ENCODE measurements at regions not wholly inside any gene's neighbourhood (a gene's known extent, or its start where the extent isn't known, plus 50 kb on each side); places are given as distances from the start of the nearest gene placed in this dataset.

DNA sequence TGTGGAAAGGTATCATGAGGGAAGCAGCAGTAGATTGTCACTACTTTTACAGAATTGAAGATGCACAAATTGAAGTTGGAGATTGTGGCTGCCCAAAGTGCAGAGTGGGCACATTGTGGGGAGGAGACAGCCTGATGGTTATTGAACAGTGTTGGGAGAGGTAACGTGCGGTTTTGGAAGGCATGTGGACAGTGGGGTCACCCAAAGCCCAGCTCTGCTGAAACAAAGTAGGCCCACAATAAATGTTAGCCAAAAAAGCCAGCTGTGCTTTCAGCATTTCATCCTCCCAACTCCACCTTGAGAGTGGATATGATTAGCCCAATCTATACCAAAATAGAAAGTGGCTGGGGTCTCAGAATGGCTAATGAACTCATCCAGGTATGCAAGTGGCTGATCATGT lies 96.7 kb downstream of the TMX1 start:
- Histone ChIP-seq H3K9me3 (ENCODE audit: control insufficient read depth, insufficient read depth, low read depth, low read length) (no peaks in the 10 kb centered on the region), H3K27ac (ENCODE audit: extremely low read depth, low read depth, low read length) (no peak overlapping the region), H3K4me1 (ENCODE audit: control insufficient read depth, insufficient read depth, low read length) (no peaks in the 10 kb centered on the region), H3K36me3 (ENCODE audit: control insufficient read depth in 2 of 2, insufficient read depth in 1 of 2, low read length in 2 of 2) (no peaks in the 10 kb centered on the region), H3K4me3 (ENCODE audit: low read depth, low read length) (no peak overlapping the region)
- ChIA-PET POLR2A (no interaction called here), CTCF (interaction anchor here (0.6 to 0.7 kb wide), 2 partner anchors 50 to 121 kb away, joined by 3 to 5 read pairs; no protein-coding TSS in a partner anchor)
- TF ChIP-seq, protein P1, sequence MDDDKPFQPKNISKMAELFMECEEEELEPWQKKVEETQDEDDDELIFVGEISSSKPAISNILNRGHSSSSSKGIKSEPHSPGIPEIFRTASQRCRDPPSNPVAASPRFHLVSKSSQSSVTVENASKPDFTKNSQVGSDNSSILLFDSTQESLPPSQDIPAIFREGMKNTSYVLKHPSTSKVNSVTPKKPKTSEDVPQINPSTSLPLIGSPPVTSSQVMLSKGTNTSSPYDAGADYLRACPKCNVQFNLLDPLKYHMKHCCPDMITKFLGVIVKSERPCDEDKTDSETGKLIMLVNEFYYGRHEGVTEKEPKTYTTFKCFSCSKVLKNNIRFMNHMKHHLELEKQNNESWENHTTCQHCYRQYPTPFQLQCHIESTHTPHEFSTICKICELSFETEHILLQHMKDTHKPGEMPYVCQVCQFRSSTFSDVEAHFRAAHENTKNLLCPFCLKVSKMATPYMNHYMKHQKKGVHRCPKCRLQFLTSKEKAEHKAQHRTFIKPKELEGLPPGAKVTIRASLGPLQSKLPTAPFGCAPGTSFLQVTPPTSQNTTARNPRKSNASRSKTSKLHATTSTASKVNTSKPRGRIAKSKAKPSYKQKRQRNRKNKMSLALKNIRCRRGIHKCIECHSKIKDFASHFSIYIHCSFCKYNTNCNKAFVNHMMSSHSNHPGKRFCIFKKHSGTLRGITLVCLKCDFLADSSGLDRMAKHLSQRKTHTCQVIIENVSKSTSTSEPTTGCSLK (tag by site-specific recombination; IDR thresholded peaks at IDR 0.05), result no peak
- TF ChIP-seq KLF10 (tag by site-specific recombination; IDR thresholded peaks at IDR 0.05) (no peak), ZNF514 (tag by site-specific recombination; IDR thresholded peaks at IDR 0.05) (no peak), FEZF1 (tag by site-specific recombination; IDR thresholded peaks at IDR 0.05) (no peak), ZNF10 (tag by site-specific recombination; IDR thresholded peaks at IDR 0.05) (no peak), ZNF843 (tag by site-specific recombination; IDR thresholded peaks at IDR 0.05) (no peak), ZNF549 (tag by site-specific recombination; IDR thresholded peaks at IDR 0.05) (no peak), MZF1 (tag by site-specific recombination; IDR thresholded peaks at IDR 0.05; ENCODE audit: borderline replicate concordance) (no peak), ZNF785 (tag by site-specific recombination; IDR thresholded peaks at IDR 0.05) (no peak), GLI2 (tag by site-specific recombination; IDR thresholded peaks at IDR 0.05; ENCODE audit: borderline replicate concordance, low read depth) (no peak), PATZ1 (tag by site-specific recombination; IDR thresholded peaks at IDR 0.05) (no peak), EGR2 (tag by site-specific recombination; IDR thresholded peaks at IDR 0.05; ENCODE audit: low read depth) (no peak), BCL11A (tag by site-specific recombination; IDR thresholded peaks at IDR 0.05; ENCODE audit: low read depth) (no peak), ZNF792 (tag by site-specific recombination; IDR thresholded peaks at IDR 0.05) (no peak)
- TF ChIP-seq, protein P2, sequence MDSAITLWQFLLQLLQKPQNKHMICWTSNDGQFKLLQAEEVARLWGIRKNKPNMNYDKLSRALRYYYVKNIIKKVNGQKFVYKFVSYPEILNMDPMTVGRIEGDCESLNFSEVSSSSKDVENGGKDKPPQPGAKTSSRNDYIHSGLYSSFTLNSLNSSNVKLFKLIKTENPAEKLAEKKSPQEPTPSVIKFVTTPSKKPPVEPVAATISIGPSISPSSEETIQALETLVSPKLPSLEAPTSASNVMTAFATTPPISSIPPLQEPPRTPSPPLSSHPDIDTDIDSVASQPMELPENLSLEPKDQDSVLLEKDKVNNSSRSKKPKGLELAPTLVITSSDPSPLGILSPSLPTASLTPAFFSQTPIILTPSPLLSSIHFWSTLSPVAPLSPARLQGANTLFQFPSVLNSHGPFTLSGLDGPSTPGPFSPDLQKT (IDR thresholded peaks at IDR 0.05; ENCODE audit: borderline replicate concordance, low read depth, low read length), result no peak

DNA sequence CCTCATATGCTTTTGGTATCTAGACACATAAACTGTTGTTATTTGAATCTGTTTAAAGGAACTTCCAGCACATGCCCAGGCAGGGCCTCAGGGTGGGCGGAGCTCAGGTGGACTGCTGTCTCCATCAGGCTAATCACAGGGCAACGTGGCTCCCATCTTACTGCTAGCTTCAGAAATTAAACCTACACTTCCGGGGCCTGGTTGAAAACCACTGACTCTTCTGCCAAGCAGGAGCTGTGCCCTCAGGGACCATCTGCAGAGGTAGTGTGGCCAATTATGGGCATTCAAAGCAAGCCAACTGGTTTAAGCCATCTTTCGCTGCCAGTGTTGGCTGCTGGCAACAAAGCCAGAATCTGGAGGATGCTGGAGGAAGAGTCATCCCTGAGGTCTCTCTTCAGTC lies 97.5 kb downstream of the TMX1 start:
- H3K9me3 ChIP-seq (ENCODE audit: control insufficient read depth, insufficient read depth, low read depth, low read length), result no peaks in the 10 kb centered on the region
- H3K4me1 ChIP-seq (ENCODE audit: control insufficient read depth, insufficient read depth, low read length), result no peaks in the 10 kb centered on the region; the same call in 1 of the 2 replicates
- no peak overlapping the region for H3K27ac ChIP-seq (ENCODE audit: extremely low read depth, low read depth, low read length)
- ChIA-PET CTCF (no interaction called here), POLR2A (no interaction called here)
- TF ChIP-seq ZNF658 (tag by site-specific recombination; IDR thresholded peaks at IDR 0.05) (no peak), GLIS2 (tag by site-specific recombination; IDR thresholded peaks at IDR 0.05) (no peak), HIC1 (tag by site-specific recombination; IDR thresholded peaks at IDR 0.05) (no peak), ZNF184 (tag by site-specific recombination; IDR thresholded peaks at IDR 0.05) (no peak), ZNF623 (tag by site-specific recombination; IDR thresholded peaks at IDR 0.05) (no peak), ZNF521 (tag by site-specific recombination; IDR thresholded peaks at IDR 0.05) (no peak), ZNF830 (tag by site-specific recombination; IDR thresholded peaks at IDR 0.05; ENCODE audit: low read depth) (no peak), ZNF580 (tag by site-specific recombination; IDR thresholded peaks at IDR 0.05) (no peak), ZNF621 (tag by site-specific recombination; IDR thresholded peaks at IDR 0.05) (no peak), KLF10 (tag by site-specific recombination; IDR thresholded peaks at IDR 0.05) (no peak), ZNF510 (tag by site-specific recombination; IDR thresholded peaks at IDR 0.05; ENCODE audit: insufficient replicate concordance) (no peak), ZNF785 (tag by site-specific recombination; IDR thresholded peaks at IDR 0.05) (no peak), GFI1B (tag by site-specific recombination; IDR thresholded peaks at IDR 0.05) (no peak), ZNF248 (tag by site-specific recombination; IDR thresholded peaks at IDR 0.05) (no peak)
- TF ChIP-seq, protein P3, sequence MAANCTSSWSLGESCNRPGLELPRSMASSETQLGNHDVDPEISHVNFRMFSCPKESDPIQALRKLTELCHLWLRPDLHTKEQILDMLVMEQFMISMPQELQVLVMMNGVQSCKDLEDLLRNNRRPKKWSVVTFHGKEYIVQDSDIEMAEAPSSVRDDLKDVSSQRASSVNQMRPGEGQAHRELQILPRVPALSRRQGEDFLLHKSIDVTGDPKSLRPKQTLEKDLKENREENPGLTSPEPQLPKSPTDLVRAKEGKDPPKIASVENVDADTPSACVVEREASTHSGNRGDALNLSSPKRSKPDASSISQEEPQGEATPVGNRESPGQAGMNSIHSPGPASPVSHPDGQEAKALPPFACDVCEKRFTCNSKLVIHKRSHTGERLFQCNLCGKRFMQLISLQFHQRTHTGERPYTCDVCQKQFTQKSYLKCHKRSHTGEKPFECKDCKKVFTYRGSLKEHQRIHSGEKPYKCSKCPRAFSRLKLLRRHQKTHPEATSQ (tag by site-specific recombination; IDR thresholded peaks at IDR 0.05), result no peak
- no peak overlapping the region for H3K4me3 ChIP-seq (ENCODE audit: low read depth, low read length)
- no peaks in the 10 kb centered on the region for H3K36me3 ChIP-seq (ENCODE audit: control insufficient read depth in 2 of 2, insufficient read depth in 1 of 2, low read length in 2 of 2)
